HG03439 (cell line): ENCODE measurements at regions not wholly inside any gene's neighbourhood (a gene's known extent, or its start where the extent isn't known, plus 50 kb on each side); places are given as distances from the start of the nearest gene placed in this dataset.

Experiments used
- ATAC-seq: cut with Tn5 transposase; IDR thresholded peaks from one replicate; pipeline ENCODE4 v1.9.1; 2021; ENCODE audit warnings: mild to moderate bottlenecking, moderate library complexity; ENCODE audit not compliant: unreplicated experiment

DNA sequence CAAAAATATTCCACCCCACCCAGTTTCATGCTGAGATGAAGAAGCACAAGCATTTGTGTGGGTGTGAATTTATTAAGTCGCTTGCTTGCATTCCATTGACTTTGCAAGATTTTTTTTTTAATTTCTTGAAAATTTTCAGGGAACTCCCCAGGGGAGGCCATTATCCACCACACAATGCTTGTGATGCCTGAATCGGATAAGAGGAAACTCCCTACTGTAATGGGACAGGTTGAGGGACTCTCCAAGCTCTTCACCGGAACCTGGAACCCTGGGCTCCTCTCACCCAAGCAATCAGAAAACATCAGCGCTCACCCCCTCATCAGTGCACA lies 153.6 kb upstream of the ZMIZ1 start:
- ATAC-seq, result no peak

DNA sequence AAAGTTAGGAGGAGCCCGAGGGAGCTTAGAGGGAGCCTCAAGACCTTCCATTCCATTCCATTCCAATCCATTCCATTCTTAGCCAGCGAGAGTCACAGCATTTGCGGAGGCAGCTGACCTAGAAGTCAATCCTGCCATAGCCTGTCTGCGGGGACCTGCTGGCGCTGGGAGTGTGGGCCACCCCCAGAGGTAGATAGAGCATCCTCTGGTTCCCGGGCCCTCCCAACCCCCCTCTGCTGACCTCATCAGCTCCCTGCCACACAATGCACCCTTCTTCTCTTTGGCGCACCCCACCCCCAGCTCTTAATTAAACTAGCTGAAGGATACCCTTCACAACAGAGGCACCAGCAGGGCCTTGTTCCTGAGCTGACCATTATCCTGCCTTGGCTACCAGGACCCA lies 152.5 kb upstream of the ZMIZ1 start:
- ATAC-seq, result no peak

DNA sequence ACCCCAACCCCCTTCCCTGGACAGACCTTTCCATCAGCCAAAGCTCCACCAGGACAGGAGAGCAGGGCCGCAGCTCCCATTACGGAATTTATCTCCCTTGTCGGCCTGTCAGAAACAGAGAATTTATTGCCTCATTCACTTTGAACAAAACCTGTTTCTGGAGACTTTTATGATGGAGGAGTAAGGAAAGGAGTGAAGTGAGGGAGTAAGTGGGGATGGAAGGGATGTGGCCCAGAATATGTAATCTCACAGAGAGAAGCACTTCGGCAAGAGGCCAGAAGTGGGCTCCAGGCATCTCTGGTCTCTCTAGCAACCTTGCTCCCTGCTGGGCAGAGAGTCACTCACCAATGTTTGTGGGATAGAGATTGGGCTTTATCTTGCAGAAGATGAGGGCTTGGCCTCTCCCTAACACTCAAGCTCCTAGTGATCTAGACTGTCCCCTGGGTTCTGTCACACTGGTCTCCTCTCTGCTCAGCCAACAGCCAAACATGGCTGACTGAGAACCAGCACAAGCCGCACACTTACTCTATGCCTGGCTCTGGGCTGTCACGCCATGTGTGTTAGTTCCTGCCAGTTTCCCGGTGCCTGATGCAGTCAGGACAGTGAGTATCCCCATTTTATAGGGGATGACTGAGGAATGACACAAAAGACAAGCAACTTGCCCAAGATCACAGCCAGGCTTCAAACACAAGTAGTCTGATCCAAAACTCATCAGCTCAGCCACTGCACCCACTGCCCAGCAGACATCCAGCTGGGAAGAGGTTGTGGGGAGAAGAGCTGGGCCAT lies 149.4 kb upstream of the ZMIZ1 start:
- ATAC-seq, result no peak

DNA sequence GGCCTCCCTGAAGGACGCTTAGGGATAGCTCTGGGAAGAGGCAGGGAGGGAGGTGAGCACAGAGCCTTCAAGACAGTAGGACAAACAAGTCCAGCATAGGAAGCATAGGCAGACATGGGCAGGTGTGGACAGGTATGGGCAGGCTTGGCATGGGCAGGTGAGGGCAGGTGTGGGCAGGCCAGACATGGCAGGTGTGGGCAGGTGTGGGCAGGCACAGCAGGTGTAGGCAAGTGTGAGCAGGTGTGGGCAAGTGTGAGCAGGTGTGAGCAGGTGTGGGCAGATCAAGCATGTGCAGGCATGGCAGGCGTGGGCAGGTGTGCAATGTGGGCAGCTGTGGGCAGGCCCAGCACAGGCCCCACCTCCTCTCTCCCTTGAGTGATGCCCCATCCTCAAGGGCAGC lies 148.8 kb upstream of the ZMIZ1 start:
- ATAC-seq, result no peak

DNA sequence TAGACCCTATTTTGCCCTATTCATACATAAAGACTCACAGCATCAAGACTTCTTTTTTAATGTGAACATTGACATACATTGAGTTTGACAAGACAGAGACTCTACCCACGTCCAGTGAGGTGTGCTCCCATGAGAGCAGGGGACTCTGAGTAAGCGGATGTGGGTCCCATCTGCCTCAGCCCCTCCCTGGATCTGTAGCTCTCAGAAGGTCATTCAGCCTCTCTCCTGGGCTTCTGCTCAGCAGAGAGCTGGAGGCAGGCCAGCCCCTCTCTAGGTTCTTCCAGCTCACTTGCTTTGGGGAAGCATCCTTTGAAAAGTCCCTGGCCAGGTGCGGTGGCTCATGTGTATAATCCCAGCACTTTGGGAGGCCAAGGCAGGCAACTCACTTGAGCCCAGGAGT lies 146.9 kb upstream of the ZMIZ1 start:
- no peak for ATAC-seq

DNA sequence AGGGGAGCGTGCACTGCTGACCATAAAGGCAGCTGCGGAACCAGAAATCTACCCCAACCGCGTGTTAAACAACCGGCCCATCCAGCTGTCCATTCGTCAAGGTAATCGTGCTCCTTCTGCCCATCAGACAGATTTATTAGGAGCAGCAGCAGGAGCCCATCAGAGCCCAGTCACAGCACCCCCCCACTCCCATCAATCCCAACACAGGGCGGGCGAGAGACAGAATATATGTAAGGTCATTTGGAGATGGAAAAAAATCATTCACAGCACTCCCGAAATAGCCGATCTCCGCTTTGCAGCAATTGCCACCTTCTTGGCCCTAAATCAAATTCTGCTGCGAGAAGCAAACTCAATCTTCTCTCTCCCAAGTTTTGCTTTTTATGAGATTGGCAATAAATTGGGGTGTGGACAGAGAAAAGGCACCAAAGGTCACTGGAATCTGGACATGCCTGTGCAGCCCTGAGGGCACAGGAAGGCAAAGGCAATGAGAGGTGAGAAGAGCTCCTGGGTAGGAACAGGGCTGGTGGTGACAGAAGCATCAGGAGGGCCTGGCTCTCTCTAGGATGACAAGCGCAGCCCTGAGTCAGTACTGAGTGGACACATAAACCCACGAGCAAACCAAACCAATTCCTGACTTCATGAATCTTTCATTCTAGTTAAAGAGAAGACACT lies 145.0 kb upstream of the ZMIZ1 start:
- no peak for ATAC-seq

DNA sequence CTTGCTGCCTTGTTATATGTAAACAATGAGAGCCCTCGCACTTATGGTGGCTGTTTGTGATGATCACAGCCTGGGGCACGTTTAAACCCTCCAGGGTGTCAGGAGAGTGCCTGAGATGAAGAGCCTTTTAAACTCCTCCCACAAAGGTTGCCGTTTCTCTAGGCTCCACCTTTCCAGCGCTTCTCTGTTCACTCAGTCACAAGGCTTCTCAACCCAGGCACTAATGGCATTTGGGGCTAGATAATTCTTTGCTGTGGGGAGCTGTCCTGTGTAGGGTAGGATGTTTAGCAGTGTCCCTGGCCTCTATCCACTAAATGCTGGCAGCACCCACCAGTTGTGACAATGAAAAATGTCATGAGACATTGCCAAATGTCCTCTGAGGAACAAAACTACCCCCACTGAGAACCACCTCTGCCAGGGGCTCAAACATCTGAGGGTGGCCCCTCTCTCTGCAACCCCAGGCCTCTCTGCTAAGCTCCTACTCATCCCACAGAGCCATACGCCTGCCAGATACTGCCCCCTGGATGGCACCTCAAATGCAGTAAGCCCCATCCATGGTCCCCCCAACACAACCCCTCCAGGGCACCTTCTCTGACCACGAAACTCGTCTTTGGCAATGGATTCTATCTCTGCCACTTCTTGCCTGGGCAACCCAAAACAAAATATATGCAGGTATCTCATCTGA lies 144.3 kb upstream of the ZMIZ1 start:
- no peak for ATAC-seq

DNA sequence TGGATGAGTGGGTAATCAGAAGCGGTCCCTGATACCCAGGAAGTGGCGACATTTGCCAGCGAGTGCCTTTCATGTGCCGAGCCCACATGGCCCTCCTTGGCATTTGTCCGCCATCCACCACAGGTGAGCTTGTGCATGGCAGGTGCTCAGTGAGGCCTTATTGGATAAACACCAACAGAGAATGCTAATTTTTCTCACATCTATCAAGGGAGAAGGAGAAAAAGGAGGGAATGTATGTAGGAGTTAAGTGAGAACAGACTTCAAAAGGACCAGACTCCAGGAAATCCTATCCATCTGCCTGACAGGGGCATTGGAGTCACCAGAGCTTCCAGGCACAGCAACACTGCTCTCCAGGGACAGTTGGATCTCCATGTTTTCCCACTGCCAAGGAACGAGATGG lies 143.5 kb upstream of the ZMIZ1 start:
- ATAC-seq, result no peak

DNA sequence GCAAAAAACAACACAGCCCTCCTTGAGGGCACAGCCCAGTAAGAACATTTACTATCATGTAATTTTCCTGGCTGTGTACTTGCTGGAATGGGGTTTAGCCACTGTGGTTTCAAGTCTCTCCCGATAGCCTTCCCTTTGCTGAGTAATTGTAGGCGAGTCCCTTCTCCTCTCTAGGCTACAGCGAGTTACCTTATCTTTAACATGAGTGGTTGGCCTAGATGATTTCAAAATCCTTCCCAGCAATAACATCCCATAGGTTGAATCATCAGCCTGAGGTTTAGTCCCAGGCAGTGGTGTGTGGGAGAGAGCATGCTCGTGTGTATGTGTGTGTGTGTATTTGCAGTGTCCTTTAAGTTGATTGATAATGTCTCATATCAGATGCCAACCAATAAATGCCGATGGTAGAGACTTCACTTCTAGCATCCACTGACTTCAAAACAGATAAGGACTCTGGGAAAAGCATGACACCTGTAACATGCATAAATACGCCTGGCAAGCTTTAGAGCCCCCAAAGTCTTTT lies 142.9 kb upstream of the ZMIZ1 start:
- no peak for ATAC-seq

DNA sequence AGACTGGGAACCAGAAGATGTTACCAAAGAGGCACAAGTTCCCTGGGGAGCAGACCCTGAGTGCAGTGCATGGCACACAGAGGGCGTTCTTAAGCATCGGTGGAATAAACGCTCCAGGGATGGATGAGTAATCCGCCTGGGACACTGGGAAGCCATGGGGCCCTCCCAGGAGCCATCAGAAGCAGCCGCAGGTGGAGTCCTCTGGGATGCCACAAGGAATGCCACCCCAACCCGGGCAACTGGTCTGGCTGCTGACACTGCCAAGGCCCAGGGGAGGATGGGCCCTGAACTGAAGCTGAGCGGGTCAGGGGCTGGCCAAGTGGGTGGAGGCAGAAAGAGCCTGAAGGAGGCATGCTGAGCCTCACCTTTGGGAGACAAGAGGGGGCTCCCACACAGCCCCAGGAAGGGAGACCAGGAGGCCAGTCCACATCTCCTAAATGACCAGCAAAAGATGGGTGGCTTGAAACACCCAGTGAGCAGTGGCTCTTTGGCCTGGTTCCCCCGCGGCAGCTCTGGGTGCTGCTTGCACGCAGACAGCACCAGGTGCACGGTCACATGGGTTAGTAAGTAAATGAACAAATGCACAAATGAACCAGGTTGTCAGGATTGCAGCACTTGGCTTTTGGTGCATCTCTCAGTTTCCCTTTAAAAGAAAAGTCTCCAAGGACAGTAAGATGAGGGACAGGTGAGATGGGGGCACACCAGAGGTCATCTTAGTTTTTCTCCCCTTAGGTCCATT lies 141.3 kb upstream of the ZMIZ1 start:
- no peak for ATAC-seq

DNA sequence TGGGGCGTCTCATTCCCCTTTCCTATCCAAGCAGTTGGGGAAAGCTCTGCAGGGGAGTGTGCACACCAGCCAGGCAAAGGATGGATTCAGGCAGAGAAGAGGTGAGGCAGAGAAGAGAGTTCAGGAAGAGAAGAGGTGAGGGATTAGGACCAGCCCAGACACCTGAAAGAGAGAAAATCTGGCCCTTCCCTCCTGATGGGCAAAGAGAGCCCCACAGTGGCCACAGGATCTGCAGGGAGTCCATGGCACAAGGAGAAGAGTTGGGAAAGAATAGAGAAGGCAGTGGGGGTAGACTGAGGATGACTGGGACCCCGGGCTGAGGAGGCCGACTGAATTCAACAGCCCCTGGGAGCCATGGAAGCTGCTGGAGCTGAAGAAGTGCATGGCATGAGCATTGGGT lies 140.4 kb upstream of the ZMIZ1 start:
- ATAC-seq, result no peak

DNA sequence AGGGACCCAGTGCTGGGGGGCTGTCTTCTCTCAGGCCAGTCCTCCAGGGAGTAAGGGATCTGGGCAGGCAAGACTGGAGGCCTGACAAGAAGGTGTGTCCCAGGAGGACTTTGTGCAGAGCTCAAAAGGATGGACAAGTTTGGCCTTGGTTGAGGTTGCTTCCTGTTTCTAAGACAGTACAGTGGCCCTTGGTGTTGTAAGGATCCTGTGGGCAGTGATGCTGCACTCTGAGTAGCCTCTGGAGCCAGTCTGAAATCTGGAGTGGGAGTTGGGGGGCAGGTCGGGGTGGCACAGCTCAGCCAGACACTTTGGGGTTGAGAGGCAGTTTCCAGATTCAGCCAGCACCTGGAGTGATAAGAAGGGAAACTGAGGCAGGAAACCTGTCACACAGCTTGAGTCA lies 139.2 kb upstream of the ZMIZ1 start:
- ATAC-seq, result no peak

DNA sequence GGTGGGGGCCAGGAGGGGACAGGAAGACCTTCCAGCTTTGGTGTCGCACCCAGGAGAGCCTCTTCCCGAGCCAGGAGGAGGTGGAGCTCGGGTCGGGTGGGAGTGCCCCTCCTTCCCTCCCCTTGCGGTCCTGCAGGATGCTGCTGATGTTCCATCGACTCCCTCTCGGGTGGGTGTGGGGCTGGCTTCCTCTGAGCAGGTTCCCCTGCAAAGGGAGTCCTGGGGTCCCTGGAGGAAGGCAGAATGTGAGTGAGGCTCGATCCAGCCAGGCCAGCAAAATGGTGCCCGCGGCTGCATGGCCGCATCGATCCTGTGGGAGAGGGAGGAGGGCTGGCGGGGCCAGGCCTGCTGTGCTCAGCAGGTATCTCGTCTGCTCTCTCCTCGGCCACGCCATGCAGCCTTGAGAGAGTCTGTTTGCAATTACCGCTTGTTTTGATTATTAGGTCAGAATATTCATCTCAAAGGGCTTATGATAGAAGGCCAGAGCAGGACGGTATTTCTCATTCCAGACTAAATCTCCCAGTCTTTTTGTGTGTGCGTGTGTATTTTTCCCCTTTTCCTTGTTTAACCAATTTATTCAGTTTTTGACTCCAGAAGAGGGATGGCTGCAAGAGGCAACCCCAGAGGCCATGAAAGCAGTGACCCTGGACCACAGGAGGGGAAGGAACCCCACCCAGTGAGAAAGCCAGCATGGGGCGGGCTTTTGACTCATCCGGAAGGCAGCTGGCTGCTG lies 137.3 kb upstream of the ZMIZ1 start:
- ATAC-seq, result no peak

DNA sequence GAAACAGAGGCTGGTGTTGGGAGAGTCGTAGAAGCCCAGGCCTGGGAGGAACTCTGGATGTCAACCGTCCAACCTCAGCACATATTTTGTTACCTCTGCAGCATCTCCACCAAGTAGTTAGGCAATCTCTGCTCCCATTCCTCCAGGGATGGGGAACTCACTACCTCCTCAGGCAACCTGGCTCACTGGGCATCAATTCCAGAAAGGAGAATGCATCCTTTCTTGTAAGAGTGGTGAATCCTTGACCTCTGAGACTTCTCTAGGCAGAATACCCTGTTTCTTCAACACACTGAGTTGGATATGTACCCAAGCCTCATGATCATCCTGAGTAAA lies 136.7 kb upstream of the ZMIZ1 start:
- ATAC-seq, result no peak

DNA sequence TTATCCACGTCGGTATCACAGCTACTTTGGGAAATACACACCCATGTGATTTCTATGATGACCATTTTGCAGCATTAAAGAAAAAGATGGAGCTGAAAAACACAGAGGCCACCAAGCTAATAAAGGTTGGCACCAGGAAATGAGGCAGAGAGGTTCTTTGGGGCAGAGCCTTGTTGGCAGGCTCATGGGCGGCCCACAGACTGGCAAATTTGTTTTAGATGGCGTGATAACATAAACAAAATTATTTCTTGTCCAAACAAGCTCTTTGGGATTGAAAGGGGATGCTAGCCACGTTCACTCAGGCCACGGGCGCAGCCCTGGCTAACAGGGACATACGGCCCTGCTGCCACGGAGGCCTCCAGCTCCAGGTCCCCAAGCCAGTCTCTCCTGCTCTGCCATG lies 135.9 kb upstream of the ZMIZ1 start:
- no peak for ATAC-seq

DNA sequence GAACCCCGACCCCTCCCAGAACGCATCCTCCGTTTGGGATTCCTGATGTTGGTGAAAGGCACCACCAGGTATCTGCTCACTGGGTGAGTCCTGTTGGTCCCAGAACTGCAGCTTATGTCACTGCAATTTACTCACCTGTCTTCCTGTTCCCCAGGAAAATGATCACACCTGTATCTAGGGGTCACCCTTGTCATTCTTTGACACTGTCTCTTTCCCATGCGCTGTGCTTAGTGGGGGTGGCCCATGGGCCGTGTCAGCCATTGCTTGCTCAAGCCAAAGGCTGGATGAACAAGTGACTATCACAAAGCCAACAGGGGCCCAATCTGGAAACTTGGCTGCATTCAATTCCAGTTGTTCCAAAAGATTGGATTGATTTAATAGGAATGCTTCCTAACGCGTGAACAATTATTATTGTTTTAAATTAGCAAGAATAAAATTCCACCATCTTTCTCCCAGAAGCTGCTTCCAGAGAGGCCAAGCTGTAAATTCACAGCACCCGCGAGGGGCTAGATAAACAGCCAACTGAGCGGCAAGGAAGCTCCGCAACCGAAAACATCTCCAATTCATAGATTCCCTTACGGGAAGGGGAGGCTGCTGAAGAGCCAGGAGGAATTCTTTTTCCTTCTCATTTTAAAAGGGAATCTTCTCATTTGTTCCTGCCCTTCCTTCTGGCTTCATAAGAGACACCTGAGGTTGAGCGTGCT lies 134.8 kb upstream of the ZMIZ1 start:
- no peak for ATAC-seq

DNA sequence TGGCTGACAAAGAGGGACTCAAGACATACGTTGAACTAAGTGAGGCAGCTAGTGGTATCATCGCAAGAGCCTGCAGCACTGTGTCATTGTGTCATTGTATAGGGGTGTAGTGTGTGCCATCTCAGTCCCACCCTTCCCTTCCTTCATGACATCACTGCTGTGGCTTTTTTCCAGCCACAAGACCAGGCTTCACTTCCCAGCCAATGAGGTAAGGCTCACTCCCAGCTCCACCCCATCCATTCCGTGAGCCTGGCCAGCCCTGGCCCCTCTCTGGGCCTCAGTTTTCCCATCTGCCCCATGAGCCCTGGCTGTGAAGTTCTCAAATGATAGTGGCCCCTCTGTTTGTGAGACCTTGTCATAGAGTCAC lies 134.3 kb upstream of the ZMIZ1 start:
- no peak for ATAC-seq

DNA sequence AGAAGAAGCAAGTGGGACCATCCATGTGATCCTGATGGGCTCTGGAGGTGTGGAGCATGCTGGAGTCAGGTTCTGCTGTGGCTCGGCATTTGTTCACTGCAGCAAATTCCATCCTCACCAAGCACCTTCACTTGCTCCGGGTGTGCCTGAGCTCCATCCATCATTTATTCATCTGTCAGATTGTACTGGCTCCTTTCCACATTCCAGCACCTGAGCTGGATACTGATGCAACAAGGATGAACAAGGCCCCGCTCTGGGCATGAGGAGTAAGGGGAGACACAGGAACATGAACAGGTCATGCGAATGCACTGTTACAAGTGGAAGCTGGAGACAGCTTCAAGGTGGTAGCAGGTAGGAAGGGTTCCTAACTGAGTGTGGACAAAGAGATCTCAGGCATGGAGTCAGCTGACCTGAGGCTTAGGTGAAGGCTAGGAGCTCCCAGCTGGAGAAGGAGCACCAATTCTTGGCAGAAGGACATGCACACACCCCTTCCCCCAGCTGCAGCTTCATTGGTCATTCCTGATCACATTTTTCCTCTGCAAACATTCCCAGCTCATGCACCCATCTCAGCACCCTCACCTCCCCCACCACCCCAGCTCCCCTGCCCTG lies 133.7 kb upstream of the ZMIZ1 start:
- no peak for ATAC-seq

DNA sequence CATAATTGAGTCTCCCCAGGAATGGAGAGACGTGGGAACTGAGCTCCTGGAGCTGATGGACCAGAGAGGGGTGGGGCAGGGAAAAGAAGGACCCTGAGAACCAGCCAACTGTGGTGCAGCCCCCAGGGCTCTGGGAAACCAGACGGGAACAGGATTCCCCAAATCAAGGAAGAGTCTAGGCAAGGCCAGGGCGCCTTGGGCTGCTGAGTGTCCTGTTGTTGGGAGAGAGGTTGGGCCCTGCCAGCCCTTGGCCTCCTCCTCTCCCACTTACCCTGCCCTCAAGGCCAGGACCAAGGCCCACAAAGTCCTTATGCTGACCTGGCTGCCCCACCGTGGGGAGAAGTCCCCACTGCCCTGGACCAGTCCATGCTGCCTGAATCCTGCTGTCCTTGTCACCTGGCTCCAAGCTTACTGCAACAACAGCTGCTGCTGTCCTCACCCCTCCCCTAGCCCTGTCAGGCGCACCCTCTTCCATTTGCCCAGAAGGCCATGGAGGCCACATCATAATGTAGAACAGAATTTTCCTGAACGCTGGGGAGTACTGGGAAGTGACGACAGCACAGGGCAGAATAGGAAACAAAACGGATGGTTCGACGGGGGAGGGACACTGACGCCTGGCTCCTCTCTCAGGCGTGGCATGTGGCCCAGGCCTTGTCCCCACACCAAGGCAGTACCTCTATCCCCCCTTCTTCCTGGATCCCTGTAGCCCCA lies 132.9 kb upstream of the ZMIZ1 start:
- ATAC-seq, result no peak
